GM23338 (cell line): ENCODE measurements at regions not wholly inside any gene's neighbourhood (a gene's known extent, or its start where the extent isn't known, plus 50 kb on each side); places are given as distances from the start of the nearest gene placed in this dataset.

Experiments used
- ATAC-seq: fragments of 200-7000 bp; cut with Tn5 transposase; 3 replicates; pipeline ENCODE4 v1.9.1; 2020
- DNase-seq: peaks from one replicate; pipeline ENCODE4 v3.0.0-alpha.2; 2015; ENCODE audit warnings: low spot score
- H2AFZ ChIP-seq: fragments of 200-600 bp; sonication (generic); 2 replicates; pipeline ENCODE4 v1.8.0; 2016; ENCODE audit warnings: antibody characterized with exemption, mild to moderate bottlenecking, moderate library complexity
- H3F3A ChIP-seq: fragments of 200-600 bp; sonication (generic); replicated peaks from 2 replicates; pipeline ENCODE4 v1.8.0; 2017; ENCODE audit warnings: antibody characterized with exemption, mixed run types, low read depth
- H3K27ac ChIP-seq: fragments of 200-600 bp; sonication (generic); 2 replicates; pipeline ENCODE4 v1.6.1; 2016; ENCODE audit warnings: low read depth
- H3K27me3 ChIP-seq: fragments of 200-600 bp; sonication (generic); 2 replicates; pipeline ENCODE4 v1.8.0; 2016; ENCODE audit warnings: mild to moderate bottlenecking, mixed run types, moderate library complexity; ENCODE audit not compliant: insufficient read depth
- H3K36me3 ChIP-seq: fragments of 200-600 bp; sonication (generic); 2 replicates; pipeline ENCODE4 v1.8.0; 2016; ENCODE audit warnings: mild to moderate bottlenecking; ENCODE audit not compliant: insufficient read depth
- H3K4me1 ChIP-seq: fragments of 200-600 bp; sonication (generic); 2 replicates; pipeline ENCODE4 v1.8.0; 2016; ENCODE audit warnings: mild to moderate bottlenecking, moderate library complexity; ENCODE audit not compliant: insufficient read depth
- H3K4me2 ChIP-seq: fragments of 200-600 bp; sonication (generic); 2 replicates; pipeline ENCODE4 v1.7.1; 2017; ENCODE audit warnings: mixed run types
- H3K4me3 ChIP-seq: fragments of 200-600 bp; sonication (generic); 2 replicates; pipeline ENCODE4 v1.6.1; 2016; ENCODE audit warnings: mixed run types
- H3K79me2 ChIP-seq: fragments of 200-600 bp; sonication (generic); replicated peaks from 2 replicates; pipeline ENCODE4 v1.8.0; 2017; ENCODE audit warnings: mild to moderate bottlenecking; ENCODE audit not compliant: insufficient read depth
- H3K9me2 ChIP-seq: fragments of 200-600 bp; sonication (generic); 2 replicates; pipeline ENCODE4 v1.8.0; 2017; ENCODE audit not compliant: insufficient read depth
- H4K20me1 ChIP-seq: fragments of 200-600 bp; sonication (generic); replicated peaks from 2 replicates; pipeline ENCODE4 v1.8.0; 2017; ENCODE audit warnings: mild to moderate bottlenecking; ENCODE audit not compliant: insufficient read depth
- H3K27ac Mint-ChIP-seq: 2 replicates; pipeline ENCODE4 v1.8.0; 2020; ENCODE audit warnings: inconsistent platforms, mild to moderate bottlenecking, moderate library complexity, mixed read lengths
- H3K27me3 Mint-ChIP-seq: 3 replicates; pipeline ENCODE4 v1.8.0; 2022; ENCODE audit warnings: low read depth, mild to moderate bottlenecking, moderate library complexity, mixed read lengths, inconsistent platforms; ENCODE audit not compliant: insufficient read depth, poor library complexity
- H3K36me3 Mint-ChIP-seq: 3 replicates; pipeline ENCODE4 v1.8.0; 2021; ENCODE audit warnings: low read depth, mild to moderate bottlenecking, inconsistent platforms, moderate library complexity, mixed read lengths
- H3K4me1 Mint-ChIP-seq: 3 replicates; pipeline ENCODE4 v1.8.0; 2020; ENCODE audit warnings: mild to moderate bottlenecking, inconsistent platforms, mixed read lengths
- H3K4me3 Mint-ChIP-seq: 3 replicates; pipeline ENCODE4 v1.8.0; 2021; ENCODE audit warnings: moderate library complexity, mild to moderate bottlenecking, inconsistent platforms, mixed read lengths
- H3K9me3 Mint-ChIP-seq: 3 replicates; pipeline ENCODE4 v1.8.0; 2020; ENCODE audit warnings: moderate library complexity, mild to moderate bottlenecking, inconsistent platforms, mixed read lengths
- CREB1 ChIP-seq: fragments of 250-450 bp; sonication (Bioruptor Pico); IDR thresholded peaks from 2 replicates; pipeline ENCODE4 v1.5.0; 2020; ENCODE audit warnings: low read depth, mild to moderate bottlenecking, moderate library complexity
- EZH2 ChIP-seq: fragments of 200-600 bp; sonication (generic); IDR thresholded peaks from one replicate; pipeline ENCODE4 v1.8.0; 2017; ENCODE audit warnings: antibody characterized with exemption, mild to moderate bottlenecking, low read depth; ENCODE audit not compliant: unreplicated experiment
- EZH2phosphoT487 ChIP-seq: fragments of 200-600 bp; sonication (generic); IDR thresholded peaks from one replicate; pipeline ENCODE4 v1.8.1; 2018; ENCODE audit warnings: antibody characterized with exemption; ENCODE audit not compliant: unreplicated experiment
- JUNB ChIP-seq: IDR thresholded peaks from one replicate; pipeline ENCODE4 v1.6.1; 2016; ENCODE audit warnings: antibody characterized with exemption; ENCODE audit not compliant: unreplicated experiment
- NANOG ChIP-seq: IDR thresholded peaks from 2 replicates; pipeline ENCODE4 v1.6.1; 2016; ENCODE audit warnings: antibody characterized with exemption, borderline replicate concordance
- POLR2AphosphoS5 ChIP-seq: IDR thresholded peaks from 2 replicates; pipeline ENCODE4 v1.6.1; 2016; ENCODE audit warnings: antibody characterized with exemption, low read depth
- STAT1 ChIP-seq: IDR thresholded peaks from one replicate; pipeline ENCODE4 v1.6.1; 2016; ENCODE audit warnings: antibody characterized with exemption; ENCODE audit not compliant: unreplicated experiment
- ZNF114 ChIP-seq: fragments of 250-450 bp; sonication (Bioruptor Pico); IDR thresholded peaks from 2 replicates; pipeline ENCODE4 v1.5.0; 2020; ENCODE audit warnings: mild to moderate bottlenecking, moderate library complexity
- ZNF331 ChIP-seq: fragments of 250-450 bp; sonication (Bioruptor Pico); IDR thresholded peaks from 2 replicates; pipeline ENCODE4 v1.5.0; 2020; ENCODE audit warnings: low read depth, mild to moderate bottlenecking, moderate library complexity
- TF ChIP-seq, protein P1 (sequence below): IDR thresholded peaks from 2 replicates; pipeline ENCODE4 v1.6.1; 2016; ENCODE audit warnings: antibody characterized with exemption
- TF ChIP-seq, protein P2 (sequence below): fragments of 250-450 bp; sonication (Bioruptor Pico); IDR thresholded peaks from 2 replicates; pipeline ENCODE4 v1.5.0; 2020; ENCODE audit warnings: mild to moderate bottlenecking, moderate library complexity
- TF ChIP-seq, protein P3 (sequence below): IDR thresholded peaks from one replicate; pipeline ENCODE4 v1.6.1; 2018; ENCODE audit warnings: antibody characterized with exemption; ENCODE audit not compliant: unreplicated experiment
- TF ChIP-seq, protein P4 (sequence below), 2 experiments: fragments of 200-600 bp in 1 of 2; sonication (generic) in 1 of 2; conservative IDR thresholded peaks; 2 replicates each; pipeline versions ENCODE4 v1.5.1 to v1.6.1; 2016 to 2017; ENCODE audit warnings: antibody characterized with exemption in 2 of 2, low read depth in 2 of 2, mild to moderate bottlenecking in 2 of 2, moderate library complexity in 1 of 2

DNA sequence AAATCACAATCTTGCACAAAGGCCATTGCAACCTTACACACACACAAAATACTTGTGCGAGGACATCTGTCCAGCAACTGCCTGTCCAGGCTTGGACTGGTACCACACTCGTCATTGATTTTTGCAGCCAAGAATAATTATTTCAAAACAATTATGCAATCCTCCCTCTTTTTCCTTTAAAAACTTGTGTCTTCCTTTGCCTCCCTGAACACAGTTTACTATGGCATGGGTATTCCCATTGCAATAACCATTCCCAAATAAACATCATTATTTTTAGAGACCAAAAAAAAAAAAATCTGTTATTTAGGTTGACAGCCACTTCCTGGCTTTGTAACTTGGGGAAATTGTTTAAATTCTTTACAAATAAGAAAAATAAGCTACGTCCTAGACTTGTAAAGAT lies 54.0 kb downstream of the C11orf91 start:
- H3K4me3 Mint-ChIP-seq = no peak overlapping the region
- Histone ChIP-seq H3K9me2 (peaks cover 2% of the 10 kb centered on the region), H4K20me1 (no peaks in the 10 kb centered on the region), H3K27ac (no peak overlapping the region), H3K4me1 (no peaks in the 10 kb centered on the region), H3F3A (no peaks in the 10 kb centered on the region), H2AFZ (no peak overlapping the region), H3K36me3 (no peaks in the 10 kb centered on the region), H3K4me3 (no peak overlapping the region), H3K79me2 (no peaks in the 10 kb centered on the region), H3K27me3 (no peaks in the 10 kb centered on the region), H3K4me2 (no peak overlapping the region)
- H3K9me3 Mint-ChIP-seq = no peaks in the 10 kb centered on the region
- no peaks in the 10 kb centered on the region; the same call in 2 of the 3 replicates for H3K36me3 Mint-ChIP-seq
- no peak overlapping the region for H3K27ac Mint-ChIP-seq
- peaks cover 5% of the 10 kb centered on the region for H3K4me1 Mint-ChIP-seq
- H3K27me3 Mint-ChIP-seq = peaks cover 6% of the 10 kb centered on the region
- DNase-seq (no peak), ATAC-seq (no peak)
- TF ChIP-seq, protein P1, sequence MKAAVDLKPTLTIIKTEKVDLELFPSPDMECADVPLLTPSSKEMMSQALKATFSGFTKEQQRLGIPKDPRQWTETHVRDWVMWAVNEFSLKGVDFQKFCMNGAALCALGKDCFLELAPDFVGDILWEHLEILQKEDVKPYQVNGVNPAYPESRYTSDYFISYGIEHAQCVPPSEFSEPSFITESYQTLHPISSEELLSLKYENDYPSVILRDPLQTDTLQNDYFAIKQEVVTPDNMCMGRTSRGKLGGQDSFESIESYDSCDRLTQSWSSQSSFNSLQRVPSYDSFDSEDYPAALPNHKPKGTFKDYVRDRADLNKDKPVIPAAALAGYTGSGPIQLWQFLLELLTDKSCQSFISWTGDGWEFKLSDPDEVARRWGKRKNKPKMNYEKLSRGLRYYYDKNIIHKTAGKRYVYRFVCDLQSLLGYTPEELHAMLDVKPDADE = no peak
- TF ChIP-seq, protein P2, sequence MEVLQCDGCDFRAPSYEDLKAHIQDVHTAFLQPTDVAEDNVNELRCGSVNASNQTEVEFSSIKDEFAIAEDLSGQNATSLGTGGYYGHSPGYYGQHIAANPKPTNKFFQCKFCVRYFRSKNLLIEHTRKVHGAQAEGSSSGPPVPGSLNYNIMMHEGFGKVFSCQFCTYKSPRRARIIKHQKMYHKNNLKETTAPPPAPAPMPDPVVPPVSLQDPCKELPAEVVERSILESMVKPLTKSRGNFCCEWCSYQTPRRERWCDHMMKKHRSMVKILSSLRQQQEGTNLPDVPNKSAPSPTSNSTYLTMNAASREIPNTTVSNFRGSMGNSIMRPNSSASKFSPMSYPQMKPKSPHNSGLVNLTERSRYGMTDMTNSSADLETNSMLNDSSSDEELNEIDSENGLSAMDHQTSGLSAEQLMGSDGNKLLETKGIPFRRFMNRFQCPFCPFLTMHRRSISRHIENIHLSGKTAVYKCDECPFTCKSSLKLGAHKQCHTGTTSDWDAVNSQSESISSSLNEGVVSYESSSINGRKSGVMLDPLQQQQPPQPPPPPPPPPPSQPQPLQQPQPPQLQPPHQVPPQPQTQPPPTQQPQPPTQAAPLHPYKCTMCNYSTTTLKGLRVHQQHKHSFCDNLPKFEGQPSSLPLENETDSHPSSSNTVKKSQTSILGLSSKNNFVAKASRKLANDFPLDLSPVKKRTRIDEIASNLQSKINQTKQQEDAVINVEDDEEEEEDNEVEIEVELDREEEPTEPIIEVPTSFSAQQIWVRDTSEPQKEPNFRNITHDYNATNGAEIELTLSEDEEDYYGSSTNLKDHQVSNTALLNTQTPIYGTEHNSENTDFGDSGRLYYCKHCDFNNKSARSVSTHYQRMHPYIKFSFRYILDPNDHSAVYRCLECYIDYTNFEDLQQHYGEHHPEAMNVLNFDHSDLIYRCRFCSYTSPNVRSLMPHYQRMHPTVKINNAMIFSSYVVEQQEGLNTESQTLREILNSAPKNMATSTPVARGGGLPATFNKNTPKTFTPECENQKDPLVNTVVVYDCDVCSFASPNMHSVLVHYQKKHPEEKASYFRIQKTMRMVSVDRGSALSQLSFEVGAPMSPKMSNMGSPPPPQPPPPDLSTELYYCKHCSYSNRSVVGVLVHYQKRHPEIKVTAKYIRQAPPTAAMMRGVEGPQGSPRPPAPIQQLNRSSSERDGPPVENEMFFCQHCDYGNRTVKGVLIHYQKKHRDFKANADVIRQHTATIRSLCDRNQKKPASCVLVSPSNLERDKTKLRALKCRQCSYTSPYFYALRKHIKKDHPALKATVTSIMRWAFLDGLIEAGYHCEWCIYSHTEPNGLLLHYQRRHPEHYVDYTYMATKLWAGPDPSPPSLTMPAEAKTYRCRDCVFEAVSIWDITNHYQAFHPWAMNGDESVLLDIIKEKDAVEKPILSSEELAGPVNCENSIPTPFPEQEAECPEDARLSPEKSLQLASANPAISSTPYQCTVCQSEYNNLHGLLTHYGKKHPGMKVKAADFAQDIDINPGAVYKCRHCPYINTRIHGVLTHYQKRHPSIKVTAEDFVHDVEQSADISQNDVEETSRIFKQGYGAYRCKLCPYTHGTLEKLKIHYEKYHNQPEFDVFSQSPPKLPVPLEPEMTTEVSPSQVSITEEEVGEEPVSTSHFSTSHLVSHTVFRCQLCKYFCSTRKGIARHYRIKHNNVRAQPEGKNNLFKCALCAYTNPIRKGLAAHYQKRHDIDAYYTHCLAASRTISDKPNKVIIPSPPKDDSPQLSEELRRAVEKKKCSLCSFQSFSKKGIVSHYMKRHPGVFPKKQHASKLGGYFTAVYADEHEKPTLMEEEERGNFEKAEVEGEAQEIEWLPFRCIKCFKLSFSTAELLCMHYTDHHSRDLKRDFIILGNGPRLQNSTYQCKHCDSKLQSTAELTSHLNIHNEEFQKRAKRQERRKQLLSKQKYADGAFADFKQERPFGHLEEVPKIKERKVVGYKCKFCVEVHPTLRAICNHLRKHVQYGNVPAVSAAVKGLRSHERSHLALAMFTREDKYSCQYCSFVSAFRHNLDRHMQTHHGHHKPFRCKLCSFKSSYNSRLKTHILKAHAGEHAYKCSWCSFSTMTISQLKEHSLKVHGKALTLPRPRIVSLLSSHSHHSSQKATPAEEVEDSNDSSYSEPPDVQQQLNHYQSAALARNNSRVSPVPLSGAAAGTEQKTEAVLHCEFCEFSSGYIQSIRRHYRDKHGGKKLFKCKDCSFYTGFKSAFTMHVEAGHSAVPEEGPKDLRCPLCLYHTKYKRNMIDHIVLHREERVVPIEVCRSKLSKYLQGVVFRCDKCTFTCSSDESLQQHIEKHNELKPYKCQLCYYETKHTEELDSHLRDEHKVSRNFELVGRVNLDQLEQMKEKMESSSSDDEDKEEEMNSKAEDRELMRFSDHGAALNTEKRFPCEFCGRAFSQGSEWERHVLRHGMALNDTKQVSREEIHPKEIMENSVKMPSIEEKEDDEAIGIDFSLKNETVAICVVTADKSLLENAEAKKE (CRISPR knock-in tag) = no peak
- no peak for TF ChIP-seq EZH2
- no peak for TF ChIP-seq STAT1
- no peak for TF ChIP-seq POLR2AphosphoS5
- TF ChIP-seq NANOG = no peak
- TF ChIP-seq, protein P3, sequence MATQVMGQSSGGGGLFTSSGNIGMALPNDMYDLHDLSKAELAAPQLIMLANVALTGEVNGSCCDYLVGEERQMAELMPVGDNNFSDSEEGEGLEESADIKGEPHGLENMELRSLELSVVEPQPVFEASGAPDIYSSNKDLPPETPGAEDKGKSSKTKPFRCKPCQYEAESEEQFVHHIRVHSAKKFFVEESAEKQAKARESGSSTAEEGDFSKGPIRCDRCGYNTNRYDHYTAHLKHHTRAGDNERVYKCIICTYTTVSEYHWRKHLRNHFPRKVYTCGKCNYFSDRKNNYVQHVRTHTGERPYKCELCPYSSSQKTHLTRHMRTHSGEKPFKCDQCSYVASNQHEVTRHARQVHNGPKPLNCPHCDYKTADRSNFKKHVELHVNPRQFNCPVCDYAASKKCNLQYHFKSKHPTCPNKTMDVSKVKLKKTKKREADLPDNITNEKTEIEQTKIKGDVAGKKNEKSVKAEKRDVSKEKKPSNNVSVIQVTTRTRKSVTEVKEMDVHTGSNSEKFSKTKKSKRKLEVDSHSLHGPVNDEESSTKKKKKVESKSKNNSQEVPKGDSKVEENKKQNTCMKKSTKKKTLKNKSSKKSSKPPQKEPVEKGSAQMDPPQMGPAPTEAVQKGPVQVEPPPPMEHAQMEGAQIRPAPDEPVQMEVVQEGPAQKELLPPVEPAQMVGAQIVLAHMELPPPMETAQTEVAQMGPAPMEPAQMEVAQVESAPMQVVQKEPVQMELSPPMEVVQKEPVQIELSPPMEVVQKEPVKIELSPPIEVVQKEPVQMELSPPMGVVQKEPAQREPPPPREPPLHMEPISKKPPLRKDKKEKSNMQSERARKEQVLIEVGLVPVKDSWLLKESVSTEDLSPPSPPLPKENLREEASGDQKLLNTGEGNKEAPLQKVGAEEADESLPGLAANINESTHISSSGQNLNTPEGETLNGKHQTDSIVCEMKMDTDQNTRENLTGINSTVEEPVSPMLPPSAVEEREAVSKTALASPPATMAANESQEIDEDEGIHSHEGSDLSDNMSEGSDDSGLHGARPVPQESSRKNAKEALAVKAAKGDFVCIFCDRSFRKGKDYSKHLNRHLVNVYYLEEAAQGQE = no peak
- TF ChIP-seq CREB1 (CRISPR knock-in tag) = no peak
- no peak for TF ChIP-seq ZNF114 (CRISPR knock-in tag)
- TF ChIP-seq ZNF331 = no peak
- no peak for TF ChIP-seq JUNB
- TF ChIP-seq, protein P4, sequence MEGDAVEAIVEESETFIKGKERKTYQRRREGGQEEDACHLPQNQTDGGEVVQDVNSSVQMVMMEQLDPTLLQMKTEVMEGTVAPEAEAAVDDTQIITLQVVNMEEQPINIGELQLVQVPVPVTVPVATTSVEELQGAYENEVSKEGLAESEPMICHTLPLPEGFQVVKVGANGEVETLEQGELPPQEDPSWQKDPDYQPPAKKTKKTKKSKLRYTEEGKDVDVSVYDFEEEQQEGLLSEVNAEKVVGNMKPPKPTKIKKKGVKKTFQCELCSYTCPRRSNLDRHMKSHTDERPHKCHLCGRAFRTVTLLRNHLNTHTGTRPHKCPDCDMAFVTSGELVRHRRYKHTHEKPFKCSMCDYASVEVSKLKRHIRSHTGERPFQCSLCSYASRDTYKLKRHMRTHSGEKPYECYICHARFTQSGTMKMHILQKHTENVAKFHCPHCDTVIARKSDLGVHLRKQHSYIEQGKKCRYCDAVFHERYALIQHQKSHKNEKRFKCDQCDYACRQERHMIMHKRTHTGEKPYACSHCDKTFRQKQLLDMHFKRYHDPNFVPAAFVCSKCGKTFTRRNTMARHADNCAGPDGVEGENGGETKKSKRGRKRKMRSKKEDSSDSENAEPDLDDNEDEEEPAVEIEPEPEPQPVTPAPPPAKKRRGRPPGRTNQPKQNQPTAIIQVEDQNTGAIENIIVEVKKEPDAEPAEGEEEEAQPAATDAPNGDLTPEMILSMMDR (conservative IDR thresholded peaks at IDR 0.05; ENCODE audit: low read depth in 2 of 2) = no peak
- TF ChIP-seq EZH2phosphoT487 = no peak
